HG03097 (cell line): ENCODE measurements at regions not wholly inside any gene's neighbourhood (a gene's known extent, or its start where the extent isn't known, plus 50 kb on each side); places are given as distances from the start of the nearest gene placed in this dataset.
"Not testable (repeated sequence)": the region's sequence is repeated elsewhere in the genome, so short reads cannot be mapped to it uniquely, and the experiment has no call there.

Experiments used
- ATAC-seq: cut with Tn5 transposase; IDR thresholded peaks from one replicate; pipeline ENCODE4 v1.9.1; 2021; ENCODE audit not compliant: unreplicated experiment, low FRiP score

DNA sequence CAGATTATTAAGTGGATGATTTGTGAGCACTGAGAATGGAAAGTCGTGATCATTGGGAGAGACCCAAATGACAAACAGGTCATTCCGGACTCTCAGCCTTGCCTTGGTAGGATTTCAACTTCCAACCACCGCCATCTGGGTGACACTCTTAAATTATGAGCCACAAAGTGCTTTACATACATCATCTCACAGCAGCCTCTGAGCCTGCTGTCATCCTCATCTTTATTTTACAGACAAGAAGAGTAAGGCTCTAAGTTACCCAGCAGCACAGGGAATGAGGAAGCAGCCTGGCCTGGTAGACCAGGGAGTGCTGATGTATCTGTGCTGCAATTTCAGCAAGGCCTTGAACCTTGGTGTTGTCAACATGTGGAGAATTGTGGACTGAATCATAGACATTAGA is 105.8 kb upstream of the TRIM2 start:
- ATAC-seq: no peak

GRCh38 chr4:153099391-153100140 is 104.7 kb upstream of the TRIM2 start:
- no peak for ATAC-seq

- ATAC-seq: not testable (repeated sequence)
Measured at GRCh38 chr4:153106736-153107135, 97.5 kb upstream of the TRIM2 start.

DNA sequence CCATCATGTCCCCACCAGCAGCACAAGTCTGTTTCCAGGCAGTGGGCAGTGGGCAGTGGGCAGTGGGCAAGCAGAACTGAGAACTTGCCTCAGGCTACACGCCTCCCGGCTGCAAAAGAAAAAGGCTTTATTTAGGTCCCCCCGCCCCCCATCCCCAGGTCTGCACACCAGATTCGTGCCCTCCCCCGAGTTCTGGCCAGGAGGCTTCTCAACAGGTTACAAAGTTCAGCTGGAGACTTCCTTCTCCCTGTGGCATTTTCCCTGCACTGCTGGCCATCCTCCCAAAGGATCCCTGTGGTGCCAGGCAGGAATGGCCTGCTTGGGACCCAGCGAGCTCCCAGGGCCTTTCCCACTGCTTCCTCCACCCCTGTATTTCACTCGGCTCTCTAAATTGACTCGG is 97.0 kb upstream of the TRIM2 start:
- ATAC-seq: no peak

DNA sequence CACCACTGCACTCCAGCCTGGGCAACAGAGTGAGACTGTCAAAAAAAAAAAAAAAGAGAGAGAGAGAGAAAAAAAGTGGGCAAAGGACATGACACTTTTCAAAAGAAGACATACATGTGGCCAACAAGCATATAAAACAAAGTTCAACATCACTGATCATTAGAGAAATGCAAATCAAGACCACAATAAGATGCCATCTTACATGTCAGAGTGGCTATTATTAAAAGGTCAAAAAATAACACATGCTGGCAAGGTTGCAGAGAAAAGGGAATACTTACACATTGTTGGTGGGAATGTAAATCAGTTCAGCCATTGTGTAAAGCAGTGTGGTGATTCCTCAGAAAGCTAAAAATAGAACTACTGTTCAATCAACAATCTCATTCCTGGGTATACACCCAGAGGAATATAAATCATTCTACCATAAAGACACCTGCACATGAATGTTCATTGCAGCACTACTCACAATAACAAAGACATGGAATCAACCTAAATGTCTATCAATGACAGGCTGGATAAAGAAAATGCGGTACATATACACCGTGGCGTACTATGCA is 94.9 kb upstream of the TRIM2 start:
- no peak for ATAC-seq

- ATAC-seq: no peak
Measured at GRCh38 chr4:153110739-153111138, 93.5 kb upstream of the TRIM2 start.

GRCh38 chr4:153111426-153112040 is 92.7 kb upstream of the TRIM2 start:
- ATAC-seq: no peak

DNA sequence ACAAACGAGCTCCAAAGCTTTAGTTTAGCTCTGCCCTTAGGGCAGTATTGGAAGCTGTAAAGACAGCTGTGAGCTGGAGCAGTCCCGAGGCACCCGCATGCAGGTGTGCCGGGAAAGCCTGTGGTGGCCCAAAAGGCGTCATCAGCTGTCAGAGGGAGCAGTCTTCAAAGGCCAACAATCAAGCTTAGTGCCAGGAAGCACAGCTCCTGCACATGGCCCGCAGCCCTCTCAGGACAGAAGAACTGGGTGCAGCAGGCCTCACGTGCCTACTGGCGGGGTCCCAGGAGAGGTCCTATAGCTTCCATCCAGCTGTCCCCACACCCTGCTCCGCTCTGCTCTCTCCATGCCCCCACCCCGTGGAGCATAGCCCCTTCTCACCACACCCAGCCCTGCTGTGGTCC is 92.2 kb upstream of the TRIM2 start:
- no peak for ATAC-seq

- no peak for ATAC-seq
Measured at GRCh38 chr4:153113061-153113837, 91.0 kb upstream of the TRIM2 start.

DNA sequence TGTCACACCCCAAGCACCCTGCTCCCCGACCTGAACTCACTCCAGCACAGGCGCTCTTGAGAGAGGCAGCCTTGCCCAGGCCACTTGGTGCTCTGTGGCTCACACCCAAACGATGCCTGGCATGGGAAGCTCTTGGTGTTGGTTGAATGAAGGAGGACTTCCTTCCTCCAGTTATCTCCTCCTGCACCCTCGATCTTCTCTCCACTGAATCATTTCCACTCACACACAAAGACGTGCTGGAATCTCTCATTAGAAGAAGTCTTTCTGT is 90.5 kb upstream of the TRIM2 start:
- no peak for ATAC-seq

DNA sequence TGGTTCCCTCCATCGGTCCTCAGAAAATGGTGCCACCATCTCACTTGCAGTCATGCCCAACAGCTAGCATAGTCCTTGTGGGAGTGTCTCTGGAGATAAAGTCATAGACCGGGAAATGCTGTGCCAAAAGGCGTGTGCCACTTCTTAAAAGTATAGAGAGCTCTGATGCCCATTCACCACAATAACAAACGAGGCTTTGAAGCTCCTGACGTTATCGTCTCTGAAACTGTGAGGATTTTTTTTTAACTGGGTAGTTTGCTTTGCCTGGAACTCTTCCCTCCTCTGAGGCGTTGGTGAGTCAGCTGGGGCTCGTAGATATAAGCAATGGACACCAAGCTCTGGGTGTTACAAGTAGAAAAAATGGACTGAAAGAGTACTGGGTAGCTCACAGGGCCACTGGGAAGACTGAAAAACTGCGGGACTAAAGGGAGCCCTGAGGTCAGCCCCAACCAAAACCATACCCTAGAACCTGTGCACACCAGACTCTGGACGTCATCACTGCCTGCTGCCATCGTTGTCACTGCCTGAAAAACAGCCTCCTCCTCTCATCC is 89.4 kb upstream of the TRIM2 start:
- ATAC-seq: no peak

DNA sequence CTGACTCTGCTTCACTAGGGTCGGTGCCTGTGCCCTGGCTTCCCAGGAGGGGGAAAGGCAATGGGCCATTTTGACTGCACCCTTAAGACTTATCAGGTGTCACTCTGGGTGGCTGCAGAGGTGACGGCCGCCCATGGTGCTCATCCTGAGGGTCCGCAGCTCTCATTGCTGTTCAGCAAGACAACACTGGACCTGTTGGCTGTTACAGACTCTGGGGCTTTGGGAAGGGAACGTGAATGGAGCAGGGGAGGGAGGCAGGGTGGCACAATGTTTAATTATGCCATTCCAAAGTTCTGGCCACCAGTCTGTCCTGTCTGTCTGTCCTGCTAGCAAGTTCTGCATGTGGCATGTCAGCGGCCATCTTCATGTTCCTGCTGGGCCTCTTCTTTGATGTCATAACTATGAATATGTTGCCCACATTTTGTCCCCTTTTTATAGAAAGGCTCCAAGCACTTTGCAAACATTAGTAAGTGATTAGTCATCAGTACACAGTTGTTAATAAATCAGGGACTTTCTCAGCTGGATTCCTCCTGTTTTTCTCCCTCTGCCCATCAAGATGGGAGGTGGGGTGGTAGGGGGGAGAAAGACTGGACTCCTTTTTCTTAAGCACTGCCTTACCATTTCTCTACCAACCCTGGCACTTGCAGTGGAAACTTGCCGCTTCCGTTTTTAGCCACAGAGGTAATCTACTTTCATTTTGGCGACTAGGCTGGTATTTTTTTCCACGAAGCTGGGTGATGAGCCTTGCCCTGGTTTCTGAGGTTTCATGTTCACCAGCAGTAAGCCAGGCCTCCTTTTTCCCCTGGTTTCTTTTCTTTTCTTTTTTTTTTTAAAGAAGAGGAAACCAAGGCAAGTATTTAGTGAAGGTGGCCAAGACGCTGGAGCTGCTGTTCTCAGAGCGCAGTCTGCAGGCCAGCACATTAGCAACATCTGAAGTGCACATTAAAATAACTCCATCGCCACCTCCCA is 88.6 kb upstream of the TRIM2 start:
- peak; percentile 65 for ATAC-seq

DNA sequence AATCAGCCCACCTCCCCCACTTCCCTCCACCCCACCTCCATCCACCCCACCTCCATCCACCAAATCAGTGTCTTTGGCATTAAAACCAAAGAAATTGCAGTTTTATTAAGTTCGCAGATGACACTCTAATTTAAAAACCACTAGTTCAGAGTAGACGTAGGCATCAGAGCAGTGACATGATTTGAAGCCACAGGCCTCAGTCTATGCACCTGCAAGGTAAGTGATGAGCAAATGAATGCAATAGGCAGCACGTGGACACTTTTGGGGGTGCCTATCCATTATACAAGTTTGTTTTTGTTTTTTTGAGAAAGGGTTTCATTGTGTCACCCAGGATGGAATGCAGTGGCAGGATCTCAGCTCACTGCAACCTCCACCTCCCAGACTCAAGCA is 88.0 kb upstream of the TRIM2 start:
- ATAC-seq: no peak

DNA sequence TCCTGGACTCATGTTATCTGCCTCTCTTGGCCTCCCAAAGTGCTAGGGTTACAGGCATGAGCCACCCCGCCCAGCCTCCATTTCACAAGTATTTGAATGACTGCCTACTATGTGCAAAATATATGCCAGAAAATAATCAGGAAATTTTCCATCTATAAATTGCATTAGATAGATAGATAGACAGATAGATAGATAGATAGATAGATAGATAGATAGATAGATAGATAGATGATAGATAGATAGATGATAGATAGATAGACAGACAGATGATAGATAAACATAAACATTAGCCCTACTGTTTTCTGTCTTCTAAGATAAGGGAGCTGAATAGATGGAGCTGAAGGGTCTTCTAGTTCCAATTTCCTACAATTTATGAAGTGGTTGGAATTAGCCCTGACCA is 87.4 kb upstream of the TRIM2 start:
- ATAC-seq: no peak

- ATAC-seq: no peak
Measured at GRCh38 chr4:153117554-153117953, 86.7 kb upstream of the TRIM2 start.

DNA sequence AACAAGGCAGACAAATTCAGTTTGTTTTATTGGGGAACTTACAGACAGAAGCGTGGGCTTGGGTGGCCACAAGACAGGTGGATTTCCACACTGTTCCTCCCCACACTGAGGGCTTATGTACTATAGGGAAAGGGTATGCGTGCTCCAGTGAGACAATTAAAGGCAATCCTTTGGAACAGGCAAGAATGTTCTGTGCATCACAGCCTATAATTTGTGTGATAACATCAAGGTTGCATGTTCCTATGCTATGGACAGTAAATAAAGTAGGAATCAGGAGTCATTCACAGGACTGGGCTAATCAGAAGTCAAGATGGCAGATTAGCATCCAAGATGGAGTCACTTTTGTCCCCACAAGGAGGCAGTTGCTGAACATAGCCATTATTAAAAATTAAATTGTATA is 84.6 kb upstream of the TRIM2 start:
- ATAC-seq: no peak

- ATAC-seq: no peak
Measured at GRCh38 chr4:153120235-153120634, 84.0 kb upstream of the TRIM2 start.

DNA sequence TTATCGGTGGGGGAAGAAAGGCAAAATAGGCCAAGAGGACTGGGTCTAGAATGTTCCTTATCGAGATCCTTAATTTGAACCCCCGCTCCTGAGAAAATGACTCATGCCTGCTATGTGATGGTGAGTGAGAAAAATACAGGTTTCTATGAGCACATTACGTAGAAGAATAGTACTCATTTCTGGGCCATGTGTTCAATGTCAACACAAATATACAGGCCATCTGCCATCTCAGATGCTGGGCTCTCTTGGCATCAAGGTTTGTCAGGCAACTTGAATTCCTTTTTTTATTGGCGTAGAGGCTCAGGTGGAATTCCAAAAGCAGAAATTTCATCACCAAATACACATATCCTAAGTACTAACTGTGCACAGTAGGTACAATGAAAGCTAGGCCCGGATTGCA is 81.4 kb upstream of the TRIM2 start:
- ATAC-seq: no peak

- no peak for ATAC-seq
Measured at GRCh38 chr4:153126137-153126536, 78.1 kb upstream of the TRIM2 start.

DNA sequence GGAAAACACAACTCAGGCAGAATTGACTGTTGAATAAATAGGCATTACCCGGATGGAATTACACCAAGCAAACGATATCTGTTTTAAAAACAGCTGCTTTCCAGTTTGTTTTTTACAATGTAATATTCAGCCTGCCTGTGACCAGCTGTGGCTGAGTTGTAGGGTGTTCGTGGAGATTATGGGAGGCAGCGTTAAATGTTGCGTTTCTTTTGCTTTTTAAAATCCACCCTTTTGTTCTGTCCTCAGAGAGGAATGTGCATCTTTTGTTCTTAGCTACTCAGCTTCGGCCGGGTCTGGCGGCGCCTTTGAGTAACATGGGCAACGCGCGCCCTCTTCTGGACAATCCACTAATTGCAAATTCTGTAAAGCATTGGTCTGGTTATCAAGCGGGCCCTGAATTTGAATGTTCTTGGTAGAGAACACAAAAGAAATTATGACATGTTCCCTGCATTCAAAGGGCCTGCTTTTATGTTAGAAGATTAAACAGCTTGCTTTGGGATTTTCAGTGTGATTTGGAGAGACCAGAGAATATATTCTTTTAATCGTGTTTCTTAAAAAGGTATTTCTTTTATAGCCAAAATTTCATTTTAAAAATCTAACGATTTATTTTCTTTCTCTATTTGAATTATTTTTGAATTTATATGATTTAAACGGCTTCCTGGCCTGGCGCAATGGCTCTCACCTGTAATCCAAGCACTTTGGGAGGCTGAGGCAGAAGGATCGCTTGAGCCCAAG is 76.3 kb upstream of the TRIM2 start:
- ATAC-seq: peak; percentile 59
